HG03571 (cell line): ENCODE measurements at regions not wholly inside any gene's neighbourhood (a gene's known extent, or its start where the extent isn't known, plus 50 kb on each side); places are given as distances from the start of the nearest gene placed in this dataset.
"Not testable (repeated sequence)": the region's sequence is repeated elsewhere in the genome, so short reads cannot be mapped to it uniquely, and the experiment has no call there.

Experiments
- ATAC-seq: cut with Tn5 transposase; IDR thresholded peaks from one replicate; pipeline ENCODE4 v1.9.1; 2021; ENCODE audit not compliant: unreplicated experiment

GRCh38 chr9:105972466-105973204 lies 278.3 kb downstream of the TMEM38B start:
- no peak for ATAC-seq

- ATAC-seq: no peak
Observed at GRCh38 chr9:105973951-105974351, 279.6 kb downstream of the TMEM38B start.

- no peak for ATAC-seq
Observed at GRCh38 chr9:105975886-105976645, 281.7 kb downstream of the TMEM38B start.

- no peak for ATAC-seq
Observed at GRCh38 chr9:105978336-105978735, 284.0 kb downstream of the TMEM38B start.

- no peak for ATAC-seq
Observed at GRCh38 chr9:105978826-105979225, 284.5 kb downstream of the TMEM38B start.

GRCh38 chr9:105979290-105979689 lies 284.9 kb downstream of the TMEM38B start:
- no peak for ATAC-seq

- ATAC-seq: no peak
Observed at GRCh38 chr9:105984714-105985113, 290.4 kb downstream of the TMEM38B start.

- ATAC-seq: no peak
Observed at GRCh38 chr9:105993116-105993854, 298.9 kb downstream of the TMEM38B start.

GRCh38 chr9:105993921-105994715 lies 299.8 kb downstream of the TMEM38B start:
- ATAC-seq: no peak

- no peak for ATAC-seq
Observed at GRCh38 chr9:105994970-105995369, 300.6 kb downstream of the TMEM38B start.

- no peak for ATAC-seq
Observed at GRCh38 chr9:106017198-106017740, 322.9 kb downstream of the TMEM38B start.

- ATAC-seq: no peak
Observed at GRCh38 chr9:106019039-106019680, 324.8 kb downstream of the TMEM38B start.

- no peak for ATAC-seq
Observed at GRCh38 chr9:106019702-106020101, 325.4 kb downstream of the TMEM38B start.

- no peak for ATAC-seq
Observed at GRCh38 chr9:106020186-106020585, 325.8 kb downstream of the TMEM38B start.

GRCh38 chr9:106023455-106023854 lies 329.1 kb downstream of the TMEM38B start:
- ATAC-seq: no peak

GRCh38 chr9:106025453-106025852 lies 331.1 kb downstream of the TMEM38B start:
- ATAC-seq: no peak

- not testable (repeated sequence) for ATAC-seq
Observed at GRCh38 chr9:106030146-106030545, 335.8 kb downstream of the TMEM38B start.

GRCh38 chr9:106032978-106033377 lies 338.6 kb downstream of the TMEM38B start:
- no peak for ATAC-seq

GRCh38 chr9:106035806-106036205 lies 341.5 kb downstream of the TMEM38B start:
- no peak for ATAC-seq
